HepG2 (cell line): ENCODE measurements at regions not wholly inside any gene's neighbourhood (a gene's known extent, or its start where the extent isn't known, plus 50 kb on each side); places are given as distances from the start of the nearest gene placed in this dataset.

Experiments used
- ATAC-seq: fragments of 200-7000 bp; cut with Tn5 transposase; 3 replicates; pipeline ENCODE4 v1.9.1; 2020; ENCODE audit warnings: mild to moderate bottlenecking, moderate library complexity
- BruUV-seq: library from RNA; stranded (reverse); fragments of 400-500 nt; replicated peaks from 2 replicates; lab custom pipeline; 2021; lab: Mats Ljungman, UMichigan
- CTCF ChIA-PET: fragments of 300-600 bp; formaldehyde crosslinking; extraction: SDS; loops from one replicate; lab custom pipeline; 2021; ENCODE audit warnings: low total read pairs, inconsistent platforms, low intra/inter-chr PET ratio; lab: Yijun Ruan, JAX
- POLR2A ChIA-PET: fragments of 350-600 bp; sonication (Branson Sonifier 250); formaldehyde crosslinking; loops from one replicate; lab custom pipeline; 2020; ENCODE audit warnings: antibody characterized with exemption, inconsistent platforms; lab: Yijun Ruan, JAX
- DNase-seq: peaks from one replicate; pipeline ENCODE4 v3.0.0-alpha.2; 2015; ENCODE audit warnings: low spot score
- FAIRE-seq: peaks from 3 replicates; lab custom pipeline; 2011; peaks lifted over from hg19 to GRCh38; lab: Jason Lieb, UNC
- H2AFZ ChIP-seq: one replicate; pipeline ENCODE4 v1.6.1; 2011; ENCODE audit warnings: low read length, inconsistent platforms
- H3K27ac ChIP-seq: fragments of 300-600 bp; 3 replicates; pipeline ENCODE4 v1.8.0; 2011; ENCODE audit warnings: mixed run types, mild to moderate bottlenecking, mixed read lengths, low read length, inconsistent platforms; ENCODE audit not compliant: insufficient read depth; ENCODE audit errors: extremely low read length
- H3K27me3 ChIP-seq, 2 experiments: fragments of 200-600 bp in 1 of 2; 2 replicates in 1 of 2; 3 replicates in 1 of 2; pipeline versions ENCODE4 v1.6.0 to v1.8.0; 2011; ENCODE audit warnings: low read length in 2 of 2, mild to moderate bottlenecking in 2 of 2, moderate library complexity in 2 of 2, inconsistent platforms in 1 of 2; ENCODE audit not compliant: insufficient read depth in 2 of 2, control insufficient read depth in 1 of 2
- H3K36me3 ChIP-seq, 2 experiments: fragments of 200-600 bp in 1 of 2; replicated peaks in 1 of 2; 2 replicates in 1 of 2; 3 replicates in 1 of 2; pipeline versions ENCODE4 v1.5.1 to v1.8.0; 2011; ENCODE audit warnings: low read length in 2 of 2, inconsistent platforms in 1 of 2; ENCODE audit not compliant: insufficient read depth in 2 of 2, control insufficient read depth in 1 of 2
- H3K4me1 ChIP-seq: 2 replicates; pipeline ENCODE4 v1.5.1; 2012; ENCODE audit warnings: low read length, inconsistent platforms; ENCODE audit not compliant: insufficient read depth
- H3K4me2 ChIP-seq: 2 replicates; pipeline ENCODE4 v1.6.0; 2011; ENCODE audit warnings: low read depth, low read length, inconsistent platforms
- H3K4me3 ChIP-seq, 3 experiments: fragments of 200-600 bp in 1 of 3; sonication (generic), shearing (Covaris generic) in 1 of 3; replicated peaks in 1 of 3; 2 replicates each; pipeline ENCODE4 v1.5.1; 2011 to 2016; ENCODE audit warnings: low read length in 3 of 3, inconsistent platforms in 2 of 3, low read depth in 2 of 3, mild to moderate bottlenecking in 2 of 3, control low read depth in 1 of 3, mixed read lengths in 1 of 3; ENCODE audit not compliant: insufficient read depth in 1 of 3
- H3K79me2 ChIP-seq: one replicate; pipeline ENCODE4 v1.6.1; 2011; ENCODE audit warnings: low read length, inconsistent platforms; ENCODE audit not compliant: insufficient read depth
- H3K9ac ChIP-seq: 2 replicates; pipeline ENCODE4 v1.6.0; 2011; ENCODE audit warnings: mild to moderate bottlenecking, low read depth, low read length, inconsistent platforms; ENCODE audit not compliant: insufficient read depth
- H3K9me3 ChIP-seq: 2 replicates; pipeline ENCODE4 v1.5.1; 2012; ENCODE audit warnings: mild to moderate bottlenecking, low read length
- H4K20me1 ChIP-seq: 2 replicates; pipeline ENCODE4 v1.6.0; 2011; ENCODE audit warnings: inconsistent platforms, mild to moderate bottlenecking, low read length, moderate library complexity; ENCODE audit not compliant: insufficient read depth
- ARNTL ChIP-seq: sonication (generic); formaldehyde crosslinking; IDR thresholded peaks from 2 replicates; pipeline ENCODE4 v1.4.0; 2020; ENCODE audit warnings: mild to moderate bottlenecking, missing genetic modification reagents
- HNRNPH1 ChIP-seq: fragments of 200-400 bp; formaldehyde crosslinking; optimal IDR thresholded peaks from 2 replicates; pipeline ENCODE3; 2017; ENCODE audit warnings: mild to moderate bottlenecking, low read depth, low read length
- KLF15 ChIP-seq: sonication (generic); formaldehyde crosslinking; IDR thresholded peaks from 2 replicates; pipeline ENCODE4 v1.8.1; 2023; ENCODE audit warnings: borderline replicate concordance, mild to moderate bottlenecking, inconsistent platforms, missing genetic modification reagents, mixed read lengths
- MIXL1 ChIP-seq: IDR thresholded peaks from 2 replicates; pipeline ENCODE4 v1.6.1; 2016
- RBM39 ChIP-seq: fragments of 200-400 bp; formaldehyde crosslinking; IDR thresholded peaks from one replicate; pipeline ENCODE4 v1.6.1; 2018; ENCODE audit warnings: antibody characterized with exemption, mild to moderate bottlenecking, low read depth, low read length; ENCODE audit not compliant: poor library complexity, severe bottlenecking
- SP1 ChIP-seq, 2 experiments: fragments of 450-650 bp in 1 of 2; sonication (generic) in 1 of 2; formaldehyde crosslinking in 1 of 2; IDR thresholded peaks; 2 replicates each; pipeline versions ENCODE4 v1.4.0 to v1.6.1; 2016 to 2020; ENCODE audit warnings: missing genetic modification reagents in 1 of 2
- SPEN ChIP-seq: sonication (generic); formaldehyde crosslinking; IDR thresholded peaks from 2 replicates; pipeline ENCODE4 v1.5.1; 2020; ENCODE audit warnings: low read depth, mild to moderate bottlenecking, missing genetic modification reagents
- TCF7L2 ChIP-seq: IDR thresholded peaks from 2 replicates; pipeline ENCODE4 v1.6.1; 2011; ENCODE audit warnings: mild to moderate bottlenecking, low read depth, low read length, moderate library complexity
- ZNF552 ChIP-seq: sonication (generic); formaldehyde crosslinking; IDR thresholded peaks from 2 replicates; pipeline ENCODE4 v1.9.0; 2022; ENCODE audit warnings: missing genetic modification reagents, mild to moderate bottlenecking, borderline replicate concordance
- ZNF800 ChIP-seq: sonication (generic); formaldehyde crosslinking; IDR thresholded peaks from 2 replicates; pipeline ENCODE4 v1.4.0; 2020; ENCODE audit warnings: missing genetic modification reagents
- ZSCAN21 ChIP-seq: sonication (generic); formaldehyde crosslinking; IDR thresholded peaks from 2 replicates; pipeline ENCODE4 v1.8.0; 2022; ENCODE audit warnings: mild to moderate bottlenecking, missing genetic modification reagents, moderate library complexity, borderline replicate concordance
- WGBS: methylation state at CpG from one replicate; pipeline ENCODE4 v1.1.6; 2017; ENCODE audit warnings: low lambda C conversion rate; 5-methylcytosine and 5-hydroxymethylcytosine counted together
- in situ Hi-C: cut with HindIII; loops from 2 replicates; pipeline ENCODE4 v1.10.0; 2017; ENCODE audit warnings: low pct_unique_long_range_greater_than_20kb; ENCODE audit not compliant: extremely low pct_ligation_motif_present
- intact Hi-C: fragments of 100-400 bp; cut with micrococcal nuclease; formaldehyde crosslinking; loops from one replicate; pipeline ENCODE4 v1.10.0; 2022; ENCODE audit not compliant: unreplicated experiment

GRCh38 chr12:131418121-131418520, 292.8 kb upstream of the SFSWAP start:
- in situ Hi-C loops = no loop called here
- BruUV-seq = no TSS peak

GRCh38 chr12:131418884-131419283, 292.0 kb upstream of the SFSWAP start:
- Histone ChIP-seq H3K4me3 (no peak overlapping the region), H3K27me3 (peaks cover 1 to 19% of the 10 kb centered on the region in 2 experiments; a peak in 2 of 5 replicates), H3K9me3 (no peaks in the 10 kb centered on the region), H4K20me1 (no peaks in the 10 kb centered on the region), H3K27ac (no peak overlapping the region), H3K9ac (no peak overlapping the region), H3K4me2 (no peak overlapping the region), H2AFZ (no peak overlapping the region), H3K79me2 (no peaks in the 10 kb centered on the region), H3K4me1 (no peaks in the 10 kb centered on the region), H3K36me3 (no peaks in the 10 kb centered on the region)
- CTCF ChIA-PET = no interaction called here
- FAIRE-seq (no peak), DNase-seq (no peak), ATAC-seq (no peak)
- 4% methylated on average over 2 of the region's 2 CpGs for WGBS
- BruUV-seq = no TSS peak
- in situ Hi-C loops = no loop called here
- TF ChIP-seq ZNF552 (CRISPR knock-in tag) = no peak
- TF ChIP-seq RBM39 = no peak
- no peak for TF ChIP-seq MIXL1 (CRISPR knock-in tag)
- no peak for TF ChIP-seq ZNF800 (CRISPR knock-in tag)
- no peak for TF ChIP-seq SPEN (CRISPR knock-in tag)
- intact Hi-C loops = no loop called here
- POLR2A ChIA-PET = no interaction called here

More at GRCh38 chr12:131418121-131418520, 292.8 kb upstream of the SFSWAP start:
- Histone ChIP-seq H3K4me3 (no peak overlapping the region), H3K9ac (no peak overlapping the region), H2AFZ (no peak overlapping the region), H4K20me1 (no peaks in the 10 kb centered on the region), H3K36me3 (no peaks in the 10 kb centered on the region), H3K9me3 (no peaks in the 10 kb centered on the region), H3K27ac (no peak overlapping the region)
- ATAC-seq (no peak), DNase-seq (no peak)
- CTCF ChIA-PET = no interaction called here
- TF ChIP-seq HNRNPH1 (no peak), SP1 (IDR thresholded peaks at IDR 0.05) (no peak), SP1 (CRISPR knock-in tag; IDR thresholded peaks at IDR 0.05) (no peak), ZSCAN21 (no peak), TCF7L2 (no peak), ARNTL (CRISPR knock-in tag) (no peak), KLF15 (no peak)
- TF ChIP-seq, all 625 proteins: peak for 0
- 40% methylated on average over 8 of the region's 8 CpGs for WGBS
- POLR2A ChIA-PET = no interaction called here
- H3K27me3 ChIP-seq = peaks cover 1 to 20% of the 10 kb centered on the region in 2 experiments; a peak in 2 of 5 replicates
- H3K4me1 ChIP-seq = no peaks in the 10 kb centered on the region
- no peaks in the 10 kb centered on the region for H3K79me2 ChIP-seq
- intact Hi-C loops = no loop called here
- FAIRE-seq = no peak
- no peak overlapping the region for H3K4me2 ChIP-seq
